HG02678 (cell line): ENCODE measurements at regions not wholly inside any gene's neighbourhood (a gene's known extent, or its start where the extent isn't known, plus 50 kb on each side); places are given as distances from the start of the nearest gene placed in this dataset.

Experiments used
- ATAC-seq: cut with Tn5 transposase; IDR thresholded peaks from one replicate; pipeline ENCODE4 v1.9.1; 2021; ENCODE audit warnings: mild to moderate bottlenecking, moderate library complexity; ENCODE audit not compliant: unreplicated experiment

- no peak for ATAC-seq
Measured at GRCh38 chrY:19365321-19365720, 379.2 kb downstream of the KDM5D start.

- no peak for ATAC-seq
Measured at GRCh38 chrY:19357249-19357648, 387.3 kb downstream of the KDM5D start.

- no peak for ATAC-seq
Measured at GRCh38 chrY:19356735-19357134, 387.8 kb downstream of the KDM5D start.

- no peak for ATAC-seq
Measured at GRCh38 chrY:19354857-19355173, 389.7 kb downstream of the KDM5D start.

GRCh38 chrY:19354061-19354856 lies 390.3 kb downstream of the KDM5D start:
- no peak for ATAC-seq

GRCh38 chrY:19351616-19352015 lies 392.9 kb downstream of the KDM5D start:
- ATAC-seq = no peak

- no peak for ATAC-seq
Measured at GRCh38 chrY:19321701-19322100, 422.8 kb downstream of the KDM5D start.

GRCh38 chrY:19319135-19319534 lies 425.4 kb downstream of the KDM5D start:
- ATAC-seq = no peak

- ATAC-seq = no peak
Measured at GRCh38 chrY:19317271-19317987, 427.1 kb downstream of the KDM5D start.

- ATAC-seq = no peak
Measured at GRCh38 chrY:19307627-19308026, 436.9 kb downstream of the KDM5D start.

- no peak for ATAC-seq
Measured at GRCh38 chrY:19303136-19303535, 441.4 kb downstream of the KDM5D start.

- ATAC-seq = no peak
Measured at GRCh38 chrY:19290925-19291324, 453.6 kb downstream of the KDM5D start.

GRCh38 chrY:19274076-19274475 lies 470.4 kb downstream of the KDM5D start:
- ATAC-seq = no peak

- no peak for ATAC-seq
Measured at GRCh38 chrY:19268331-19268730, 476.2 kb downstream of the KDM5D start.

GRCh38 chrY:19265404-19265803 lies 479.1 kb downstream of the KDM5D start:
- ATAC-seq = no peak

- ATAC-seq = no peak
Measured at GRCh38 chrY:19262310-19262709, 482.2 kb downstream of the KDM5D start.

- ATAC-seq = no peak
Measured at GRCh38 chrY:19232276-19232994, 458.9 kb upstream of the HSFY2 start.

GRCh38 chrY:19220784-19221183 lies 447.2 kb upstream of the HSFY2 start:
- no peak for ATAC-seq

- ATAC-seq = no peak
Measured at GRCh38 chrY:19208915-19209314, 435.4 kb upstream of the HSFY2 start.

- ATAC-seq = no peak
Measured at GRCh38 chrY:19207048-19207447, 433.5 kb upstream of the HSFY2 start.

- no peak for ATAC-seq
Measured at GRCh38 chrY:19180824-19181223, 407.3 kb upstream of the HSFY2 start.

GRCh38 chrY:19168202-19168565 lies 394.6 kb upstream of the HSFY2 start:
- ATAC-seq = no peak
